ENCODE measurements at regions not wholly inside any gene's neighbourhood (a gene's known extent, or its start where the extent isn't known, plus 50 kb on each side); places are given as distances from the start of the nearest gene placed in this dataset.
"Not testable (repeated sequence)": the region's sequence is repeated elsewhere in the genome, so short reads cannot be mapped to it uniquely, and the experiment has no call there.

DNA sequence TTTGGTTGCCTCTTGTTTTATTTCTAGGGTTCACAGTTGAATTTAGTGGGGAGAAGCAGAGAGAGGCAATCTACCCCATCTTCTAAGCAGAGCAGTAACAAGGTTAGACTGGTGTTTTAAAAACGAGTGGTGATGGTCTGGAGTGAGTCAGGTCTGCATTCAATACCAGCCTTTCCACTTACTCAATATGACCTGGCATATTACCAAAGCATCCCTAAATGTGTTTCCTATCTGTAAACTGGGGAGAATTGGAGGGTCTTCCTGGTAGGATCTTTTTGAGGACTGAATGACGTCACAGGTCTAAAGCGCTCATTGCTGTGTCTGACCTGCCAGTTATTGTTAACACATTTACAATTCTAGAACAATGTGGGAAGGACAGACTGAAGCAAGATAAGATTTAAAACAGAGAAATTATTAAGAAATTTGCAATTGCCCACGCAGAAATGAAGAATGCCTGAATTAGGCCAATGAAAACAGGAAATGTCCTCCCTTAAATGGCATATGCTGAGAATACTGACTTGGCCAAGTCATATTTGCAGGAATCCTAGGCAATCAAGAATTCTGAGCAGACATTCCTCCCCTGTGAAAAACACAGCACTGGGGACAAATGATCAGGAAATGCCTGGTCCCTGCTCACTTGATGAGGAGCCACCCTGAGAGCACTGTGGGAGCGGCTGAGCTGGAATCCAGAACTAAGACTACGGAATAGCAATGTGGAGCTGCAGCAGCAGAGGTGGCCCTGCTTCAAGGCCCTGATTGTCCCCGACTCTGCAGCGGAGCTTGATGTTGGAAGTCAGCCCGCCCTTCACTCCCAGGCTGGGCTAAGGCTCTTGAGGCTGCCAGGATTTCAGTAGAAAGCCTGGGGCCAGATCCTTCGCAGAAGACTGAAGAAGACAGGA lies 184.5 kb upstream of the CXCL12 start:
- no peak for DNase-seq

DNA sequence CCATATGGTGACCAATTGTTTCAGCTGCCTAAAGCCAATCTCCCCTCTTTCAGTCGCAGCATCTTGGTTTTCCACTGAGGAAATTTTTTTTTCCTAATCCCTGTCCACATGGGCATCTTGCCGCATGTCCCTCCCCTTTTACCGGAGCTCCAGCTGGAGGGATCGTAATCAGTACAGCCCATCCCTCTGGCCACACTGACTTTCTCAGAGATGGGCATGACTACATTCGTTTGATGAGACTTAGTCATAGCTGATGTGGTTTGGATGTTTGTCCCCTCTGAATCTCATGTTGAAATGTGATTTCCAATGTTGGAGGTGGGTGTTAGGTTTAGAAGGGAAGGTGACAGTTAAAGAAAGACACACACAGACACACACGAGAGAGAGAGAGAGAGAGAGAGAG lies 186.8 kb upstream of the CXCL12 start:
- DNase-seq, result no peak

GRCh38 chr10:44572146-44572545 lies 187.2 kb upstream of the CXCL12 start:
- DNase-seq, result no peak

GRCh38 chr10:44573821-44574220 lies 188.9 kb upstream of the CXCL12 start:
- DNase-seq, result no peak

GRCh38 chr10:44574596-44575480 lies 189.9 kb upstream of the CXCL12 start:
- no peak for DNase-seq

DNA sequence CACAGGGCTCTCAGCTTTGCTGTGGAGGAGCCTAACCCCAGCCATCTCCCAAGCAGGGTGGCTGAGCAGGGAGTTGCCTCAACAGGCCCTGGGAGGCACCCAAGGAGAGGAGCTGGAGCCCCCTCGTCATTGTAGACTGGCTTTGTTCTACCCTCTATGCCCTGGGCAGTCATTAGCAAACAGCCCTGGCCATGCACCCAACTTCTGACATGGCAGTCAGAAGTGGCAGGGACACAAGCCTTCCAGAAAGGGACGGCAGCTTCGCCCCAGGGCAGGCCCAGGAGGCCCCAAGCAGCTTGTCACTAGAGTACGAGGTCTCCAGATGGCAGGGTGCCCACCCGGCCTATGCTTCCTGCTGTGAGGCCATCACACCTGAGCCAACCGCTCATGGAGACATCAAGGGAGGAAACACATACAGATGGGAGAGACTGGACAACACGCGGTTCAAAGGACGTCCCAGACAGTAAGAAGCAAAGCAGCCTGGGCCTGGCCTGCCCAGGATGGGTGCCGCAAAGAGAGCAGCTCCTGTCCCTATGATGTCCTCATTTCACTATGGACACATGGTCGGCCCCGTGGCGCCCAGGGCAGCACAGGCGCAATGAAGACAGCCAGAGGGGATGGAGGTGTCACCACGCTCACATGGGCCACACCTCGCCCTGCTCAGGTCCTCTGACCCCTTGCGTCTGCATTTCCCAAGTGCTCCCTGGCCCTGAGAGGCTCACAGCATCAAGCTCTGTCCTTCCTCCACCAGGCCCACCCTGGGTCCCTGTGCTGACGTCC lies 190.9 kb upstream of the CXCL12 start:
- no peak for DNase-seq

DNA sequence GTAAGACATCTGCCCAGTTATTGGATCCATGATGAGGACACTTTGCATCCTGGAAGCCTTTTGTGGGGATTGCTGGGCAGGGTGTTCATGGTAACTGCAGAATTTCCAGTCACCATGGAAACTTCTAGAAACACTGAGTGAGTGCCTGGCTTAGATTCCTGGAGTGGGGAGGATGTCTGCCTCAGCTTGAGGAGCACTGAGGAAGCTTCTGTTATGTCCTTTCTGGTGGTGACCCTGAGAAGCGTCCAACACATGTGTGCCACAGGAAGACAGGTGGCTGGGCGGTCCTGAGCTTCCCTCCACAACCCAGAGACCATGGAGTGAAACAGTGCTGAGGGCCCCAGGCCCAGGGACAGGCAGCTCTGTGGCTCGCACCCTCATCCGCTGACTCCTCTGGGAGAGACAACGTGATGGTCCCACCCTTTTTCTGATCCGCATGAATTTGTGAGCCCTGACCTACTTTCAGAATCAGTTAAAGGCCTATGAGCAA lies 191.8 kb upstream of the CXCL12 start:
- DNase-seq, result no peak

GRCh38 chr10:44577533-44577932 lies 192.6 kb upstream of the CXCL12 start:
- DNase-seq, result no peak

DNA sequence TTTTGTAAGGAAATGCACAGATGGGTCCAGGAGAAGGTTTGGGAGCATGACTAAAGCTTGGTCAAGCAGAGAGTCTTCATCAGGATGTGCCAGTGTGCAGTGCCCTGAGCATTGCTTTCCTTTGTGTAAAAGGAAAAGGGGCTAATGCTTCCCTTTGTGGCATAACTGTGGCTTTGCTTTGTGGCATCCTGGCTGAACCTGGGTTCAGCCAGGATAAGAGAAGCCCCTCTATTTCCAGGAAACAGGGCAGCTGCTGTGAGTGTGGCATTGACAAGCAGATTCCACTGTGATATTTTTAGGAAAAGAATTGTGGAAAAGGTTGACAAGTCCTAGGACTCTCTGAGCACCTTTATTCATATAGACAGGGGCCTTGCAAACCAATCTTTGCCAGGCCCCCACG lies 193.4 kb upstream of the CXCL12 start:
- DNase-seq, result no peak

- DNase-seq, result not testable (repeated sequence)
Observed at GRCh38 chr10:44578963-44579362, 194.1 kb upstream of the CXCL12 start.

DNA sequence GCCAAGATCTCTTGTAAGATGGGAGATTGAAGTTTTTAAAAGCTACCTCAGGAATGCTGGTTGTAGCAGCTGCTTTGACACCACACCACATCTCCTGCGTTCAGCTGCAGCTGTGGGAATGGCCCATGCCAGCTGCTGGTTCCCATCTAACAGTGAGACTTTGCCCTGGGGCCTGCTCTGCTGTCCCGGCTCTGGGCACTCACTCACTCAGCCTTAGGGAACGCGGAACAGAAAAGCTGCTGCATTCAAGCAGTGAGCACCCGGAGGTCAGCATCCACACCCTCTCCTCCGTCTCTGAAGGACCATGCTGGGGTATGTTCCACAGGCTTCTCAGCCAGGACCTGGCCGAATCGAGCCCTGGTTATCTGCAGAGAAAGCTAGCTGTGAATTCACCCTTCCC lies 197.1 kb upstream of the CXCL12 start:
- DNase-seq, result no peak

- DNase-seq, result no peak
Observed at GRCh38 chr10:44587488-44588318, 202.8 kb upstream of the CXCL12 start.

DNA sequence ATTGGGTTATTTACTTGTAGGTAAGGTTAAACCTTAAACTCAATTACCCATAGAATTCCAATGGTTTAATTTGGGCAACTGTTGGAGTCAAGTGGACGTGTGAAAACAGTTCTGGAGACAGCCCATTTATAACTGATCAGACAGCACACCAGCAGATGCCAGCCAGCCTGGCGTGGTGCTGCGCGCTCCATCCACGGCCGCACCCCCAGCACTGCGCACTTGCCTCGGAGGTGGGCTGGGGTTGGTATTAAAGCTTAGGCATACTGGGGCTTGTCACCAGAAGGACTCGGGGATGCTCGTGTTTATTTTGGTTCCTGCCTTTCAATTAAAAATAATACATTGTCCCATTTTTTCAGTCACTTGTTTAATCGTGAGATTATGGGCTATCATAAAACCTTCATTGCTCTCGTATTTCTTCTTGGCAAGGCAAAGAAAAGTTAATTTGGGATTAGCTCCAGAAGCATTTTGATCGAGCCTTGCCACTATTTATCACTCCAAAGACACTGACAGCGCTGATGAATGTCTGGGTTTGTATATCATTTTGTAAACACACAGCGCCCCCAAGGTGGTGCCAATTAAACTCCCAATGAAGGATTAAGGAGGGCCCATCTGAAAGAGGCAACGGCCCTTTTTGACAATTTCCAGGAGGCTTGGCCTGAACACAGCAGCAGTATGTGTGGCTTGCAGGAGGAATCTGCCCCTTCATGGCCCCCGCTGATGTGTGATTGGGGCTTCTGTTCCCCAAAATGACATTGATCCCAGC lies 204.5 kb upstream of the CXCL12 start:
- DNase-seq, result no peak

GRCh38 chr10:44589944-44590449 lies 205.1 kb upstream of the CXCL12 start:
- no peak for DNase-seq

DNA sequence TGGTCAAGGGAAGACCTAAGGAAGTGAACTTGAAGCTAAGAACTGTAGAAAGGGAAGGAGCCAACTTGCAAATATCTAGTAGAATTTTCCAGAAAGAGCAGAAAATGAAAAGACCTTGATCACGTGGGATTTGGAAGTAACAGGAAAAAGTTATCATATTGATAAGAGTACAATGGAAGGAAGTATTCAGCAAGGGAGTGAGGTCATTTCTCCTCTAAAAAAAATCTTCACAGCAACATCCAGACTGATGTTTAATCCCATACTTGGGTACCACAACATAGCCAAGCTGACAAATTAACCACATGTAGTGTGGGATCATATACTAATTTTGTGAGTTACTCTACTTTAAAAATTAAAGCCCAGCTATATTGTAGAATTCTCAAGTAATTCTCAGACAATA lies 207.0 kb upstream of the CXCL12 start:
- no peak for DNase-seq

DNA sequence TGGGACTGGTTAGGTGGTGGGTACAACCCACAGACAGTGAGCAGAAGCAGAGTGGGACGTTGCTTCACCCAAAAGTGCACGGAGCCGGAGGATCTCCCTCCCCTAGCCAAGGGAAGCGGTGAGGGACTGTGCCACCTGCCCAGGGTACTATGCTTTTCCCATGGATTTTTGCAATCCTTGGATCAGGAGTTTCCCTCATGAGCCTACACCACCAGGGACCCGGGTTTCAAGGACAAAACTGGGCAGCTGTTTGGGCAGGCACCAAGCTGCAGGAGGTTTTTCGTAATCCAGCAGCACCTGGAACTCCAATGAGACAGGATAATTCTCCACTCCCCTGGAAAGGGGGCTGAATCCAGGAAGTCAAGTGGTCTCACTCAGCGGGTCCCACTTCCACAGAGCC lies 209.1 kb upstream of the CXCL12 start:
- no peak for DNase-seq

DNA sequence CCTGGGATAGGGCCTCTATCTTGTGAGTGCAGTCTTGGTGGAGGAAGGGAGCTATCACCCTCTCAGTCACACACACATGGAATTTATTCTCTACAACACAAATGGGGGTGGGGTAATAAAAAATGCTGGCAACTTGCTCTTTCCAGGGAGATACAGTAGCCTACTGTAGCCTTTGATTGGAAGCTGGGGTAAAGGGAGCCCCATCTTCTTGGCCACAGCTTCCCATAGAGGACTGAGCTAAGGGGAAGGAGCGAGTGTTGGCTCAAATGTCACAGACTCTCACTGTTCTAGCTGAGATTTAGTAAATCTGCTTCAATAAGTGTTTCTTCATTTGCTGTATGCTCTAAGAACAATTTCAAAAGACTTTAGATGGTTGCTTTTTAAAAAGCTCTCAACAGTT lies 222.2 kb upstream of the CXCL12 start:
- no peak for DNase-seq

- DNase-seq, result no peak
Observed at GRCh38 chr10:44618910-44619309, 234.0 kb upstream of the CXCL12 start.

DNA sequence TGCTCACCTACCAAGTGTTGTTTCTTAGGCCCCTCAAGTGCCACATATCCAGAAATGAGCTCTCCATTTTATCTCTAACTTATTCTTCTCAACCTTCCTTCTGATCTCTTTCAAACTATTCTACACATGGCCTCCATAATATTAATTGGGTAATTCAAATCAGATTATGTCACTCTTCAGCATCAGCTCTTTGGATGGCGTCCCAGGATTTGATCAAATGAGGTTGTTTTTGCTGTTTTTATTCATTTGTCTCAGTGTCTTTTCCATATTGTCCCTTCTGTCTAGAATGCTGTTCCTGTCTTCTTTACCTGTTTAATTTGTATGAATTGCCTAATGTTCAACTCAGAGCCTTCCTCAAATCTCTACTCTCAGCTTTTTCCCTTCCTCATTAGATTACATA lies 234.6 kb upstream of the CXCL12 start:
- no peak for DNase-seq

- DNase-seq, result no peak
Observed at GRCh38 chr10:44619975-44620374, 235.1 kb upstream of the CXCL12 start.
